Posterior vena cava (tissue), 2 donors: ENCODE measurements at regions not wholly inside any gene's neighbourhood (a gene's known extent, or its start where the extent isn't known, plus 50 kb on each side); places are given as distances from the start of the nearest gene placed in this dataset.

Experiments
- DNase-seq: peaks from one replicate; pipeline ENCODE4 v3.0.0-alpha.2; 2020; ENCODE audit warnings: low spot score
- intact Hi-C, 2 donors: fragments of 100-400 bp; cut with DNase I; formaldehyde crosslinking; loops; one replicate each; pipeline versions ENCODE4 v1.14.1 to v1.14.2; 2022 to 2023
- donor health status: DM: yes; HTN: yes; CAD: no.
- donor health status: DM: yes; HTN: yes; CAD: no.

GRCh38 chr5:74412066-74412465 lies 228.5 kb downstream of the ENC1 start:
- no peak for DNase-seq
- intact Hi-C loops: loop anchor here in 1 of 2 donors (1.0 kb wide), 1 partner anchor 46 kb away; no protein-coding TSS in a partner anchor

GRCh38 chr5:74409712-74410111 lies 230.8 kb downstream of the ENC1 start:
- intact Hi-C loops: no loop called here
- DNase-seq: no peak

DNA sequence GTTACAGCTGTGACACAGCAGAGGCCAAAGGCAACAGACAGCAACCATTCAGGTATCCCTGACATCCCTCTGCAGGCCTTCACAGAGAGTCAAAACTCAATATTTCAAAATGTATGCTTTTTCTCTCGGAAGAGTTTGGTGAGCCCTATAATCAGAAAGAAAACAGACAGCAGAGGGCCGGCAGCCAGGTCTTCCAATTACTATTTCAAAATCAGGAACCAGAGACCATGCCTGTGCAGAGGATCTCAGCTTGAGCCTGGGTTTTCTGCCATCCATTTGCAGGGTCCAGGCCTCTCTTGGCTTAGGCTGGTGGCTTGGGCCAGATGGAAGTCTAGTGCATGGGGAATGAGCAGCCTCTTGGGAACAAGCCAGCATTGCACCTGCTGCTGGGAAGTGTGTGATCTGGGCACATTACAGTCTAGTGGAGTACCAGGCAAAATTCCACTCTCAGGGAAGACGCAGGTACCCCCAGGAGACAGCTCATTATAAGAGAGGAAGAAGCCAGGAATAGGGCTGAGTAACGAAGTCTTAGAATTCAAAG lies 231.3 kb downstream of the ENC1 start:
- intact Hi-C loops: no loop called here
- no peak for DNase-seq

- intact Hi-C loops: no loop called here
- no peak for DNase-seq
These were observed 232.1 kb downstream of the ENC1 start for GRCh38 chr5:74408150-74409043.

GRCh38 chr5:74407701-74408100 lies 232.8 kb downstream of the ENC1 start:
- no peak for DNase-seq

DNA sequence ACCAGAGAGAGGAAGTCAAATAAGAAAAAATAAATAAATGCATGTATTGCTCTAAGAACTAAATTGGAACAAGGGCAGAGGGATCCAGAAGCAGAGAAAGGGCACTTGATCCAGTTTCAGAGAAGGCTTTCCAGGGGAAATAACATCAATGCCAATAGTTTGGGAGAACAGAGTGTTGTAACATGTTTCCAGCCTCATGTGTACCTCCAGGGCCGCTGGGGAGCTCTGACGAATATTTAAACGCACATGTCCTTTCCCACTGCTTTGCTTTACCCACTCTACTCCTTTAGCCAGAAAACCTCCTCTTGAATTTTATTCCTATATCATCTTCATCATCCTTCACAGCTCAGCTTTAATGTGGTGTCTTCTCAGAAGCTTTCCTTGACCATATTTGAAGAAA lies 233.7 kb downstream of the ENC1 start:
- intact Hi-C loops: no loop called here

More at GRCh38 chr5:74407701-74408100, 232.8 kb downstream of the ENC1 start:
- intact Hi-C loops: no loop called here

DNA sequence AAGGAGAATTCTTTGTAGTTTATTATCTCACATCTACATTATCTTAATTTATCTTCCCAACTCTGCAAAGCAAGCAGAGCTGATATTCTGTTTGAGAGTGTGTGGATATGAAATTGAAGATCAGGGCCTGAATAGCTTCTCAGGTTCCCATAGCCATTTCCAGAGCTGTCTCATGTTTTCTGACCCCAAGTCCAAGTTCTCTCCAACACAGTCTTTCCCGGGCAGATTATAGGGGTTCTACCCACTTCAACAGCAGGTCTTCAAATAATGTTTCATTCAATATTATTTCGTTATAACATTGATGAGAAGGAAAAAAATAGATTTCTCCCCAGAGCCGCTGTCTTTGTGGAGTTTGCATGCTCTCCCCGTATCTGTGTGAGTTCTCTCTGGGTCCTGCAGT lies 234.9 kb downstream of the ENC1 start:
- intact Hi-C loops: no loop called here
- DNase-seq: no peak

More for the DNA sequence above, 233.7 kb downstream of the ENC1 start:
- no peak for DNase-seq

GRCh38 chr5:74404574-74405508 lies 235.7 kb downstream of the ENC1 start:
- no peak for DNase-seq

DNA sequence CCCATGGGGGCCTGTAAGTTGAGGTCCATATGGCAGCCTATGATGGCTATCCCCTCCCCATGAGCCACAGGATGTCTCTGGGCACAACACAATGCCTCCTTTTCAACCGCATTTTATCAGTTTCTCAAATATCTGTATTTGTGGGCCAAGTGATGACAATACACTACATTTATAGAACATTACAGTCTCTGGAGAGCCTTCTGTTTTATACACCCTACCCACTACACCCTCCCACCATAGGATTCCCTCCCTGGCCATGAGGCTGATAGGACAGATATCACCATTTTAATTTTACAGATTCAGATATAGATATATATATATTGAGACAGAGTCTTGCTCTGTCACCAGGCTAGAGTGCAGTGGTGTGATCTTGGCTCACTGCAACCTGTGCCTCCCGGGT lies 236.8 kb downstream of the ENC1 start:
- DNase-seq: no peak
- intact Hi-C loops: no loop called here

More at GRCh38 chr5:74404574-74405508, 235.7 kb downstream of the ENC1 start:
- intact Hi-C loops: no loop called here

DNA sequence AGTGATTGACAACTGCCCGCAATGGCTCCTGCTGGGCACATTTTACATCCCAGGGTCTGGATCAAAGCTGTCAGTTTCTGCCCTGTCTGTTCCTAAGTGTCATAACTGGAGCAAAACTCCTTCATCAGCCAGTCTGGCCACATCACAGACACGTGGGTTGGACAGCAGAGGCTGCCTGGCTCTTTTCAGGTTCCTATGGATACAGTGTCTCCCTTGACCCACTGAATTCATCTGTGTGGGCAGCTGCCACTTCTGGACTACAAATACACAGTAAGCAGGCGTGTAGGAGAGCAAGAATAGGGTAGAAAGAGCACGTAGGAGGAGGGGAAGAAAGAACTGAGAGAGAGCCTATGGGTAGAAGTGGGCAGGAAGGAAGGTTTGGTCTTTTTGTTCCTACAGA lies 238.0 kb downstream of the ENC1 start:
- intact Hi-C loops: no loop called here
- no peak for DNase-seq

DNA sequence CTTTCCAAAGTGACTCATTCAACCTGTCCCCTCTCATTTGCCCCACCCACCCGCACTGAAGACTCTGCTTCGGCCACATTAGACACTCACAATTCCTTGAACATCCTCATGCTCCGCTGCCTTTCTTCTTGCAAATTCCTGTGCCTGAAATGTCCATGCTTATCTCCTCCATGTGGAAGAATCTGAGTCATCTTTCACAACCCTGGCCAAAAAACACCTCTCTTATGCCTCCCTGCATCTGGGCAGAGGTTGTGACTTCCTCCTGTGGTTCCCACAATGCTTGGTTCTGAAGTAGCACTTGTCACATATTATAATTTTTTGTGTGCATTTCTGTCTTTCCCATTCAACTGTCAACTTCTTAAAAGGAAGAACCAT lies 238.6 kb downstream of the ENC1 start:
- no peak for DNase-seq
- intact Hi-C loops: no loop called here

- intact Hi-C loops: no loop called here
- no peak for DNase-seq
These were observed 239.1 kb downstream of the ENC1 start for GRCh38 chr5:74401281-74401945.

DNA sequence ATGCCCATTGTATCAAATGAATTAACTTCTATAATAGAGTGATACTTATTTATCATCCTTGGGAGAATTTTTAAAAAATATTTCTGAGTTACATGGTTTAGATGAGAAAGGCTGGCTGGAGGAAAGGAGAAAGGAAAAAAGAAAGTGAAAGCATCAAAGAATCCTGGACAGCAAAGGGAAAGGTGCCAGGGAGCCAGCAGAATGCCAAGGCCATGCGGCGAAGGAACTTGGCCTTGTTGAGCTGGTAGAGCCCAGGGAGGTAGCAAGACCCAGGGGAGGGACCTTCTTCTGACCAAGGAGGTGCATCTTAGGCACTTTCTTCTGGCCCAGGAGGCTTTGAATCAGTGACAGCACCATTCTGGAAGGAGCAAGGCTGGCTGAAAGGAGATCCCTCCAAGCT lies 240.5 kb downstream of the ENC1 start:
- intact Hi-C loops: no loop called here
- DNase-seq: no peak

GRCh38 chr5:74396913-74397622 lies 243.5 kb downstream of the ENC1 start:
- intact Hi-C loops: loop anchor here in 1 of 2 donors (5.0 kb wide), 1 partner anchor 1055 kb away; no protein-coding TSS in a partner anchor

GRCh38 chr5:74394916-74395880 lies 245.3 kb downstream of the ENC1 start:
- no peak for DNase-seq
- intact Hi-C loops: loop anchor here in 1 of 2 donors (5.0 kb wide), 1 partner anchor 1057 kb away; no protein-coding TSS in a partner anchor

More at GRCh38 chr5:74396913-74397622, 243.5 kb downstream of the ENC1 start:
- no peak for DNase-seq

- DNase-seq: no peak
- intact Hi-C loops: no loop called here
These were observed 246.0 kb downstream of the ENC1 start for GRCh38 chr5:74394528-74394915.

DNA sequence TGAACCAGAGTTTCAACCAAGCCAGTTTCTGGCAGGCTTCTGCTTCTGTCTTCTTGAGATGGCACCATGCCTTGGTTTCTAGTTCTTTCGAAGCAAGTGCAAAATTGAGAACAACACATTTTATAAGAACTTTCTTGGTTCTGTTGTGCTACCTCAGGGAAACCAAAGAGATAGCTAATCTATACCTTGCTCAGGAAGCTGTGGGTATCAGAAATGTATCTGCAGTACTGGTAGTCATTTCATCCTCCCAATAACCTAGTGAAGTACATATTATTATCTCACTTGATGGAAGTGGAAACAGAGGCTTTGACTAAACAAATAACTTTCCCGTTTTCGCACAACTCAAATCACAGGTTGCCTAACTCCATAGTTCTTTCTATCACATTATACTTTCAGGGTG lies 246.6 kb downstream of the ENC1 start:
- intact Hi-C loops: loop anchor here in 1 of 2 donors (2.0 kb wide), 1 partner anchor 79 kb away; no protein-coding TSS in a partner anchor
- DNase-seq: no peak
